GM18505 (cell line): ENCODE measurements at regions not wholly inside any gene's neighbourhood (a gene's known extent, or its start where the extent isn't known, plus 50 kb on each side); places are given as distances from the start of the nearest gene placed in this dataset.
"Not testable (repeated sequence)": the region's sequence is repeated elsewhere in the genome, so short reads cannot be mapped to it uniquely, and the experiment has no call there.

Experiments
- ATAC-seq: cut with Tn5 transposase; IDR thresholded peaks from one replicate; pipeline ENCODE4 v1.9.1; 2021; ENCODE audit not compliant: unreplicated experiment
- POLR2A ChIP-seq: IDR thresholded peaks from 4 replicates; pipeline ENCODE4 v1.6.1; 2011; ENCODE audit warnings: borderline replicate concordance; ENCODE audit not compliant: insufficient read depth, insufficient read length; ENCODE audit errors: extremely low read depth

DNA sequence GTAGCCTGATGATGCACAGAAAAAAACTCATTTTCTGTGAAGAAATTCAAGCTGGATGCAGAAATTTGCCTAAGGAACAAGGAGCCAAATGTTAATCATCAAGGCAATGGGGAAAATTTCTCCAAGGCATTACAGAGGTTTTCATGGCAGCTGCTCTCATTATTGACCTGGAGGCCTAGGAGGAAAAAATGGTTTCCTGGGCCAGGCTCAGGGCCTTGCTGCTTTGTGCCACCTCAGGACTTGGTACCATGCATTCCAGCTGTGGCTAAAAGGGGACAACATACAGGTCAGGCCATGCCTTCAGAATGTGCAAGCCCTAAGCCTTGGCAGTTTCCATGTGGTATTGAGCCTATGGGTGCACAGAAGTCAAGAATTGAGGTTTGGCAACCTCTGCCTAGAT, 1320.1 kb upstream of the MIR17HG start:
- no peak for ATAC-seq
- TF ChIP-seq POLR2A, result no peak

GRCh38 chr13:90032313-90032712, 1315.2 kb upstream of the MIR17HG start:
- TF ChIP-seq POLR2A, result no peak
- ATAC-seq, result no peak

- no peak for TF ChIP-seq POLR2A
- ATAC-seq, result no peak
Observed at GRCh38 chr13:90032841-90033493, 1314.5 kb upstream of the MIR17HG start.

GRCh38 chr13:90039516-90039915, 1308.0 kb upstream of the MIR17HG start:
- TF ChIP-seq POLR2A, result no peak
- ATAC-seq, result no peak

- ATAC-seq, result no peak
- no peak for TF ChIP-seq POLR2A
Observed at GRCh38 chr13:90047600-90047999, 1299.9 kb upstream of the MIR17HG start.

GRCh38 chr13:90049989-90050671, 1297.4 kb upstream of the MIR17HG start:
- TF ChIP-seq POLR2A, result no peak
- ATAC-seq, result no peak

DNA sequence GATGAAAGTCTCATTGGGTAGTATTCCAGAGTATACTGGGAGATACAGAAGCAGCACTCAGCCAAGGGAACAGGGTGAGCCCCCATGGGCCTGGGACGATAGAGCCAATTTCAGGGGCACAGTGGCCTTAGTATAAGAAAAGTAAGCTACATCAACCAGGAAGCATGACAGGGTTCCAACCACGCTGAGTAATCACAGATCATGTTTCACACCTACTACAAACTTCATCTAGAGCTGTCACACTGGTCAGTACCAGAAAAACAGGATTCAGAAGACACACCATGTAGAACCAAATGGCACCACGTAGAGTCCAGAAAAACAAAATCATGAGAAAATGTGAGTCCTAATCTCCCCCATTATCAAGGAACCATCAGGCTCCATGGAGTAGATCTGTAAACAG, 1292.4 kb upstream of the MIR17HG start:
- no peak for TF ChIP-seq POLR2A
- no peak for ATAC-seq

DNA sequence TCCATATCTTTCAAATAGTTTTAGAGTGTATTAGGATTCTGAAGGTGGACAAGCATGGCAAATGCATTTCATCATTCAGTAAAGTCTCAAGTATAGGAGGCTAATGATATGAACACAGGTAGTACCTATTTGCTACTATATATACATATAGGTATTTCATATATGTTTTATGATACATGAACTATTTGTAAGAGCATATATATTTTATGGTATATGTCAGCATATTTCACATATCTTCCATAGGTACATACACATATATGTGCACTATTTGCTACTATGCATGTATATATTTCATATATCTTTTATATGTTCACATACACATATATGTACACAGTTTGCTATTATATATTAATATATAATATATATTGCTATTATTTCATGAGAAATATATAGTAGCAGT, 1291.7 kb upstream of the MIR17HG start:
- no peak for TF ChIP-seq POLR2A
- no peak for ATAC-seq

GRCh38 chr13:90064226-90064625, 1283.3 kb upstream of the MIR17HG start:
- not testable (repeated sequence) for ATAC-seq

GRCh38 chr13:90068658-90069057, 1278.8 kb upstream of the MIR17HG start:
- TF ChIP-seq POLR2A, result no peak
- no peak for ATAC-seq

- TF ChIP-seq POLR2A, result no peak
- ATAC-seq, result no peak
Observed at GRCh38 chr13:90070362-90070761, 1277.1 kb upstream of the MIR17HG start.

DNA sequence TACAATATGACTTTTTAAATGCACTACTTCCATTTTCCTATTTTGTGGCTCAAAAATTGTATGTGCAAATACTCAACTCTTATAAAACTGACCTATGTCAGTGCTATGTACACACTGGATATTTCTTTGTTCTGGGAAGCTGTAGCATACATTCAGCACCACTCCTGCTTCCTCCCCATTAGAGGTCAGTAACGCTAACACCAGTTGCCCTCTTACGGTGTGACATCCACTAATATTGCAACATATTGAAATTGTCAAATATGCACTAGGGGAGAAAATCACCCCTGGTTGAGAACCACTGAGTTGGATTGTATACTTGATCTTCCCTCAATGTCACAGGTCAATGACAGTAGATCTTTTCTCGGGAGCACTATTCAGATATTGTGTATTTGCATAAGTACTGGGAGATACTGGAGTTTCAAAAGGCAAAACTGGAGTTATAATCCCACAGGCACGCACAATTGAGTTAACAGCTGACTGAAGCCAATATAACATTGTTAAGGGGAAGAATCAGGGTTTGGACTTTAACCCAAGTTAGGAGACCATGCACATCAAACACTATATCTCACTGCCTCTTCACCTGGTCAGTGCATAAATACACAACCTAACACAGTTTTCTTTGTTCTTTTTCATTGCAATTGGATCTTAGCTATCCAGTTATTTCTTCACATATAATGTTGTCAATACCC, 1276.5 kb upstream of the MIR17HG start:
- ATAC-seq, result no peak
- TF ChIP-seq POLR2A, result no peak

- no peak for ATAC-seq
- TF ChIP-seq POLR2A, result no peak
Observed at GRCh38 chr13:90084684-90085290, 1262.7 kb upstream of the MIR17HG start.

DNA sequence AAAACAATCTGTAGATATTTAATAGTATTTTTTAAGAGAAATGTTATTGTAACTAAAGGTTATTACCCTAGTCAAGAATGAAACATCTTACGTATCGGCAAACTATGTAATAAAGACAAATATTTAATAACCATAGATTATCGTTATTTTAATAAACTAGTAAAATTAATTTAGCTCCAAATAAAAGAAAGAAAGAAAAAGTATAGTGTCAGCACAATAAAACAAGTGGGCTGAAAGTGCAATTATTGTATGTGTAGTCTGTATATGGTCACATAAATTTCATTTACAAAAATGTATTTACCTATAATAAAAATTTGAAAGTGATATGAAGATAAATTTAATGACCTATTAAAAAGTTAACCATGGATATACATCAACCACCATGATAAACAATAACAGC, 1258.4 kb upstream of the MIR17HG start:
- no peak for ATAC-seq
- no peak for TF ChIP-seq POLR2A

DNA sequence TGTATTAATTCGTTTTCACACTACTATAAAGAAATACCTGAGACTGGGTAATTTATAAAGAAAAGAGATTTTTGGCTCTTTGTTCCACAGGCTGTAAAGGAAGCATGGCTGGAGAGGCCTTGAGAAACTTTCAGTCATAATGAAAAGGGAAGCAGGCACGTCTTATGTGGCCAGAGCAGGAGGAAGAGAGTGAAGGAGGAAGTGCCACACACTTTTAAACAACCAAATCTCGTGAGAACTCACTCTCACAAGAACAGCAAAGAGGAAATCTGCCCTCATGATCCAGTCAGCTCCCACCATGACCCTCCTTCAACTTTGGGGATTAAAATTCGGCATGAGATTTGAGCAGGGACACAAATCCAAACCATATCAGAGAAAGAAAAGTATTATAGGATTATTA, 1255.9 kb upstream of the MIR17HG start:
- TF ChIP-seq POLR2A, result no peak

GRCh38 chr13:90094357-90094756, 1253.1 kb upstream of the MIR17HG start:
- no peak for TF ChIP-seq POLR2A
- ATAC-seq, result no peak

More for the DNA sequence above, 1255.9 kb upstream of the MIR17HG start:
- no peak for ATAC-seq
